ENCODE measurements at regions not wholly inside any gene's neighbourhood (a gene's known extent, or its start where the extent isn't known, plus 50 kb on each side); places are given as distances from the start of the nearest gene placed in this dataset.

GRCh38 chr5:9951865-9952516 is 297.7 kb downstream of the ATPSCKMT start:
- Histone ChIP-seq H3K27me3 (no peaks in the 10 kb centered on the region), H3K9me3 (no peaks in the 10 kb centered on the region), H3K4me1 (no peaks in the 10 kb centered on the region), H3K27ac (no peak overlapping the region), H3K4me3 (no peak overlapping the region), H3K36me3 (no peaks in the 10 kb centered on the region)
- no peak for TF ChIP-seq CTCF (IDR thresholded peaks at IDR 0.05)
- no peak for DNase-seq (ENCODE audit: low spot score)

GRCh38 chr5:9947944-9948343 is 301.7 kb downstream of the ATPSCKMT start:
- no peak for TF ChIP-seq CTCF (IDR thresholded peaks at IDR 0.05)
- no peak for DNase-seq (ENCODE audit: low spot score)
- H3K4me1 ChIP-seq: no peaks in the 10 kb centered on the region
- H3K27ac ChIP-seq: no peak overlapping the region
- H3K36me3 ChIP-seq: no peaks in the 10 kb centered on the region
- H3K27me3 ChIP-seq: no peaks in the 10 kb centered on the region
- no peaks in the 10 kb centered on the region for H3K9me3 ChIP-seq
- no peak overlapping the region for H3K4me3 ChIP-seq

GRCh38 chr5:9947225-9947714 is 302.4 kb downstream of the ATPSCKMT start:
- no peaks in the 10 kb centered on the region for H3K27me3 ChIP-seq
- H3K27ac ChIP-seq: no peak overlapping the region
- TF ChIP-seq CTCF (IDR thresholded peaks at IDR 0.05): no peak
- no peak overlapping the region for H3K4me3 ChIP-seq
- H3K36me3 ChIP-seq: no peaks in the 10 kb centered on the region
- no peaks in the 10 kb centered on the region for H3K9me3 ChIP-seq
- no peak for DNase-seq (ENCODE audit: low spot score)
- no peaks in the 10 kb centered on the region for H3K4me1 ChIP-seq

GRCh38 chr5:9932770-9933169 is 302.6 kb upstream of the TAS2R1 start:
- H3K9me3 ChIP-seq: no peaks in the 10 kb centered on the region
- no peak for DNase-seq (ENCODE audit: low spot score)
- H3K4me3 ChIP-seq: no peak overlapping the region
- no peaks in the 10 kb centered on the region for H3K36me3 ChIP-seq
- no peak for TF ChIP-seq CTCF (IDR thresholded peaks at IDR 0.05)
- no peak overlapping the region for H3K27ac ChIP-seq
- no peaks in the 10 kb centered on the region for H3K4me1 ChIP-seq
- H3K27me3 ChIP-seq: no peaks in the 10 kb centered on the region

- H3K9me3 ChIP-seq: no peaks in the 10 kb centered on the region
- H3K36me3 ChIP-seq: no peaks in the 10 kb centered on the region
- no peaks in the 10 kb centered on the region for H3K27me3 ChIP-seq
- no peaks in the 10 kb centered on the region for H3K4me1 ChIP-seq
- TF ChIP-seq CTCF (IDR thresholded peaks at IDR 0.05): no peak
- no peak for DNase-seq (ENCODE audit: low spot score)
- H3K4me3 ChIP-seq: no peak overlapping the region
- H3K27ac ChIP-seq: no peak overlapping the region
Observed at GRCh38 chr5:9930156-9930555, 300.0 kb upstream of the TAS2R1 start.

GRCh38 chr5:9928326-9928725 is 298.2 kb upstream of the TAS2R1 start:
- Histone ChIP-seq H3K27me3 (no peaks in the 10 kb centered on the region), H3K9me3 (peaks cover 0 to 8% of the 10 kb centered on the region in 2 donors), H3K4me3 (no peak overlapping the region), H3K4me1 (no peaks in the 10 kb centered on the region), H3K36me3 (no peaks in the 10 kb centered on the region), H3K27ac (no peak overlapping the region)
- no peak for DNase-seq (ENCODE audit: low spot score)
- no peak for TF ChIP-seq CTCF (IDR thresholded peaks at IDR 0.05)

Data from right atrium auricular region (tissue), 2 donors.